ENCODE measurements at regions not wholly inside any gene's neighbourhood (a gene's known extent, or its start where the extent isn't known, plus 50 kb on each side); places are given as distances from the start of the nearest gene placed in this dataset.

- Histone ChIP-seq H3K4me3 (no peak overlapping the region), H3K36me3 (no peaks in the 10 kb centered on the region), H3K4me1 (peaks cover 8 to 25% (median 8%) of the 10 kb centered on the region in 3 donors), H3K27ac (peak overlapping the region; percentile 18 to 76 (median 69)), H3K9me3 (no peaks in the 10 kb centered on the region), H3K27me3 (no peaks in the 10 kb centered on the region)
- peak; percentile 97 for ATAC-seq
- WGBS, 2 donors (ENCODE audit: low coverage in 1 of 2): 23 to 37% methylated on average over 8 to 9 of the region's 15 CpGs
- TF ChIP-seq POLR2AphosphoS5 (IDR thresholded peaks at IDR 0.05): peak; percentile 97
- no peak for TF ChIP-seq CTCF (IDR thresholded peaks at IDR 0.05)
These were observed 100.3 kb downstream of the TTC32 start for GRCh38 chr2:19801367-19802080.

- peak overlapping the region in 3 of 4 donors; percentile 25 to 76 (median 72) for H3K27ac ChIP-seq
- H3K27me3 ChIP-seq: no peaks in the 10 kb centered on the region
- ATAC-seq: no peak
- 80 to 95% methylated on average over 3 to 5 of the region's 5 CpGs for WGBS, 2 donors (ENCODE audit: low coverage in 1 of 2)
- H3K9me3 ChIP-seq: no peaks in the 10 kb centered on the region
- TF ChIP-seq CTCF (IDR thresholded peaks at IDR 0.05): no peak
- no peak for TF ChIP-seq POLR2A (IDR thresholded peaks at IDR 0.05)
- TF ChIP-seq POLR2AphosphoS5 (IDR thresholded peaks at IDR 0.05): no peak
- no peak for TF ChIP-seq EP300 (IDR thresholded peaks at IDR 0.05)
- H3K36me3 ChIP-seq: no peaks in the 10 kb centered on the region
- peaks cover 8 to 25% (median 8%) of the 10 kb centered on the region in 3 donors for H3K4me1 ChIP-seq
- H3K4me3 ChIP-seq: no peak overlapping the region
These were observed 101.0 kb downstream of the TTC32 start for GRCh38 chr2:19800796-19801195.

DNA sequence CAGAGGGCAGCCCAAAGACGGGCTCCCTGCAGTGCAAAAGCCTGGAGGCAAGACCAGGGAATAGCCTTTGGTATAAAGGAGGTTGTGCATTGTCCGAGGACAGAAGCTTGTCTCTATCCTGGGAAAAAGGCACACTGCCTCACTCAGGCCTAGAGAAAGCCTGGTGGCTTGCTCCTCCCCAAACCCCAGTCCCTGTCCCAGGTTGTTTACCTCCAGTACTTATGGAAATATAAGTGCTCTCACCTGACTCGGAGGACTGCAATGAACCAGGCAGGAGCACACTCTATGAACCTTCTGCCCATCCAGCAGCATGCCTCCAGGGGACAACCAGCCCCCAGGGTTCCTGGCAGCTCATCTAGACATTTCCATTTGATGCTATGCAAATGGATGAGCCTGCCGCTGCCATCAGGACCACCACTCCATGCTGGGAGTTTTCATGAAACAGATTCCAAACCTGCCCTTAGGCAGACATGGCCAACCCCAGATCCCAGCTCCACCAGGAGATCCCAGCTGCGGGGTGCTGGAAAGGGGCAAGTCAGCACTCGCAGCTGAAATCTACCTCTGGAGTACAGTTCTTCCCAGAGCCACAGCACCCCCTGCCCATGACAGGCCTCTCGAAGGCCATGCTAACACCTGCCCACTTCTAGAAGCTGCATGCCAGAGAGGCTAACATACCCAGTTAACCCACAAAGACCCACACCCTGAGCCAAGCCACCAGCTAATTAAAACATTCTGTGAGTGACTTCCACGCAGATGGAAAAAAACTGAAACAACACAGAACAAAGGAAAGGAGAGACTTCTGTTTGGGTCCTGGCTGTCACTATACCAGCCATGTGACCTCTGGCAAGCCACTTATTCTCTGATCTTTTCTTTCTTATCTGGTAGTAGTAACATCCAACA lies 101.7 kb downstream of the TTC32 start:
- 90% methylated on average over 2 to 3 of the region's 8 CpGs for WGBS, 2 donors (ENCODE audit: low coverage in 1 of 2)
- no peak overlapping the region for H3K4me3 ChIP-seq
- H3K27ac ChIP-seq: peak overlapping the region in 3 of 4 donors; percentile 25 to 76 (median 72)
- H3K36me3 ChIP-seq: no peaks in the 10 kb centered on the region
- no peaks in the 10 kb centered on the region for H3K27me3 ChIP-seq
- H3K9me3 ChIP-seq: no peaks in the 10 kb centered on the region
- TF ChIP-seq POLR2AphosphoS5 (IDR thresholded peaks at IDR 0.05) (no peak), EP300 (IDR thresholded peaks at IDR 0.05) (no peak), POLR2A (IDR thresholded peaks at IDR 0.05) (no peak), CTCF (IDR thresholded peaks at IDR 0.05) (no peak)
- H3K4me1 ChIP-seq: peaks cover 8 to 25% (median 8%) of the 10 kb centered on the region in 3 donors
- ATAC-seq: no peak

DNA sequence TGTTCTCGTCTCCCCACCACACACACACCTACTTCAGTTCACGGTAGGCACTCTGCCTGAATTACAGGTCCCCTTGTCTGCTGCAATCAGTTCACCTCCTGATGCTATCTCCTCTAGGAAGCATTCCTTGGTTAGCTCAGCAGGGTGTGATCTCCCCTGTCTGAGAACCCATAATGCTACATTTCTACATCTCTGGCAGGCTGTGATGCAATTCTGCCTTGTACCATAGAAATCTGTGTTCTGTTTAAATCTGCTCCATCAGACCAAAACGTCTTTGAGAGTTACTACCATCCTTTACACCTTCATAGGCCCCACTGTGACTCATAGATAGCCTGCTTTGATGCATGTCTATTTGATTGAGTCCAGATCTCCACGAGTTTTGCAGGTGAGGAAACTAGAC lies 103.9 kb downstream of the TTC32 start:
- H3K36me3 ChIP-seq: no peaks in the 10 kb centered on the region
- no peak overlapping the region for H3K4me3 ChIP-seq
- TF ChIP-seq POLR2AphosphoS5 (IDR thresholded peaks at IDR 0.05): no peak
- no peak for TF ChIP-seq CTCF (IDR thresholded peaks at IDR 0.05)
- no peak for TF ChIP-seq POLR2A (IDR thresholded peaks at IDR 0.05)
- no peak for TF ChIP-seq EP300 (IDR thresholded peaks at IDR 0.05)
- WGBS, 2 donors (ENCODE audit: low coverage in 1 of 2): 76 to 91% methylated on average over 4 of the region's 4 CpGs
- H3K27ac ChIP-seq: no peak overlapping the region
- H3K4me1 ChIP-seq: peaks cover 8 to 22% (median 8%) of the 10 kb centered on the region in 3 donors
- no peak for ATAC-seq
- no peaks in the 10 kb centered on the region for H3K9me3 ChIP-seq
- no peaks in the 10 kb centered on the region for H3K27me3 ChIP-seq
